ENCODE measurements at regions not wholly inside any gene's neighbourhood (a gene's known extent, or its start where the extent isn't known, plus 50 kb on each side); places are given as distances from the start of the nearest gene placed in this dataset.

DNA sequence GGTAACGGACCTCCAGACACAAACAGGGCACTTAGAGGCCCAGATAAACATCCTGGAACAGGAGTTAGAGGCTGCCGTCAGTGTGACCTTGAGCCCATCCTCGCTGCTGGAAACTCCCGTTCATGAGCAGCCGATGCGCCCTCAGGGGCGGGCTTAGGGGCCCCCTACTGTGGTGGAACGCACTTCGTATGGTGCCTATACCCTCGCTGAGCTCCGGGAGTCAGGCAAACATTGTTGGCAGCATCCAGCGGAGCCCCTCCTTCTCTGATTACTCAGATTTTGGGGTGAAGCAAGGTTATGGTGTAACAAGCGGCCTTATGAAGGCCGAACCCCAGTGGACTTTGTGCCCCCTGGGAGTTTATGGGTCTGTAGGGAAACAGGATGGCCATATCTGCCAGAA, 205.3 kb upstream of the SYT4 start:
- DNase-seq, result no peak

DNA sequence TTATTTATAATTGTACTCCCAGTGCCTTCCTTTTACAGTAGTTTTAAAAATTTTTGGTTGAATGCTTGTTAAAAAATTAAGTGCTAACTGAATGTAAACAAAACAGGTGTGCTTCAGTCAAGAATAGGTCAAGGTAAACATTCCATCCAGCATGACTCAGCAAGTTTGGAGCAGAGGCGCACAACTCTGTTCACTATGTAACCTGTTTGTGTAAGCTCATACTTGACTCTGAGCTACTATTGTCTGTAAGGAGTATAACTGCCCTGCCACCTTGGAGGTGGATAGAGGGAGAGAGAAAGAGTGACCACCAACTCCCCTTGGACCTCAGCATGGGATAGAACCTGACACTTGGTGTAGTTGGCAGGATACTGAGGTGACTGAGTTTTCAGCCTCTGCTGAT, 207.4 kb upstream of the SYT4 start:
- DNase-seq, result no peak

GRCh38 chr18:43485545-43485963, 208.3 kb upstream of the SYT4 start:
- DNase-seq, result peak; percentile 93

DNA sequence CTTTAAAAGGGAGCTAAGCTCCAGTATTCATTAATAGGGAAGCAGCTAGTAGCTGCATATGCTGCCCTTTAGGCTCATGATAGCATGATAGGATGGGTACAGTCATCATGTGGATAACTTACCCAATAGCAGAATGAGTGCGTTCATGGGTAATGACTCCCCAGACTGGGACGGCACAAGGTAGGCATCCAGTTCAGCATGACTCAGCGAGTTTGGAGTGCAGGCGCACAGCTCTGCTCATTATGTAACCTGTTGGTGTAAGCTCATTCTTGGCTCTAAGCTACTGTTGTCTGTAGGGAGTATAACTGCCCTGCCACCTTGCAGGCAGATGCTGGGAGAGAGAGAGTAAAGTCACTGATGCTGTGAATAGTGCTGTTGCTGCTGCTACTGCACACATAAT, 209.2 kb upstream of the SYT4 start:
- DNase-seq, result peak; percentile 79

DNA sequence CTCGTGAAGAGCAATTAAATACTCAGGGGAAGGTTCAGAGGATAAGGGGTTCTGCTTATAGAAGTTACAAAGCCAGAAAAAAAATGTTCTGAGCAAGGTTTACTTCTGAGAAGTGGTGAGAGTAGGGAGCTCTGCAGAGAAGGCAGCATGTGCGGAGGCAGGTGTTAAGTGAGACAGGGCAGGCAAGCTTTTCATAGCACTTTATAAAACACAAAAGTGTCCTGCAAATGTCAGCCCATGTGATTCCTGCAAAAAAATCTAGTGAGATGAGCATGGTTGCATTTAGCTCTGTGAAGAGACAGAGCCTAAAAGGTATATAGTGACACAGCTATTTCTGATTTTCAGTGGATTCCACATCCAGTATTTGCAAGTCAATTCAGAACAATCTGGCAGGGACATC, 223.8 kb upstream of the SYT4 start:
- no peak for DNase-seq

- no peak for DNase-seq
Measured at GRCh38 chr18:43506935-43507334, 229.6 kb upstream of the SYT4 start.

GRCh38 chr18:43507842-43508481, 230.7 kb upstream of the SYT4 start:
- DNase-seq, result no peak

DNA sequence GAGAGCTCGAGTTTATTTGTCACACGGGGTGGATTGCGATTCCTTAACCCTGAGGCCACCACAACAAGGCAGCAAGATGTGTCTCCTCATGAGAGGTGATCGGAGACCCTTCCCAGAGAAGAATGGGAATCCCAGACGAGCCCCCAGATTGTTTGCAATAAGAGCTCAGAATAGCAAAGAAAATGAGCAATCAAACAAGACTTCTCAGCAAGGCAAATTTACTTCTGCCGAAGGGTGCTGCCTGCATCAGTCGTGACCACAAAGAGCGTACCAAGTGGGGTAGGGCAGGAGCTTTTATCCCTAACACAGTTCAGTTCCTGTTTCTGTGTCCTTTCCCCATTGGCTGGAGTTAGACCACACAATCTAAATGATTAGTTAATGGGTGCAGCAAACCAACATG, 237.5 kb upstream of the SYT4 start:
- DNase-seq, result no peak

GRCh38 chr18:43515481-43515880, 238.2 kb upstream of the SYT4 start:
- DNase-seq, result no peak

DNA sequence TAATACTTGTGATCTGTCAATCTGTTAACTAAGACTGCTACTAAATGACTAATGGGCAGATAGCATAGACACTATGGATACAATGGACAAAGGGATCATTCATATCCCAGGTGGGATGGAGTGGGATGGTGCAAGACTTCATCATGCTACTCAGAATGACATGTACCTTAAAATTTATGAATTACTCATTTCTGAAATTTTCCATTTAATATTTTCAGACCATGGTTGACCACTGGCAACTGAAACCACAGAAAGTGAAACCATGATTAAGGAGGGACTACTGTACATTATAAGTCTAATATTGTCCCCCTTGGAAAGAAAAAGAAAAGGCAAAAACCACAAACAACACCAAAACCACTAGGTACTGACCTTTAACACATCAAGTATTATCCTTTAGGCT, 247.0 kb upstream of the SYT4 start:
- no peak for DNase-seq

DNA sequence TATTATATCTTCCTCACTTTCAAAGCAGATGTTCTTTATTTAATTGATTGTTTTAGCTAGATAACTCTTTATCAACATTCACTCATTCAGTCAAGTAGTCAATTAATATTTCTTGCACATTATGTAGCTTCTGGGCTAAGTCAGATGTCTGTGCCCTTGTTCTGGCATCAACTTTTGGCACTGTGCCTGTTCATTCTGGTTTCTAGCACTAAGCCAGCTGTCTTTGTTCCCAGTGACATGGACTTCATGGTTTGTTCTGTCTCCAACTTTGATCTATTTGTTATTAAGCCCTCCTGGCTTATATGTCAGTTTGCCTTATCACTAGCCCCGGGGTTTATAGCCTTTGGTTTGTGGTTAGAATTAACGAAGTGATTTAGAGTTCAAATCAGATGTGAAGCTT, 247.9 kb upstream of the SYT4 start:
- peak; percentile 43 for DNase-seq

GRCh38 chr18:43526426-43527145, 249.3 kb upstream of the SYT4 start:
- DNase-seq, result no peak

GRCh38 chr18:43531438-43531837, 254.1 kb upstream of the SYT4 start:
- no peak for DNase-seq

- no peak for DNase-seq
Measured at GRCh38 chr18:43533371-43533770, 256.1 kb upstream of the SYT4 start.

DNA sequence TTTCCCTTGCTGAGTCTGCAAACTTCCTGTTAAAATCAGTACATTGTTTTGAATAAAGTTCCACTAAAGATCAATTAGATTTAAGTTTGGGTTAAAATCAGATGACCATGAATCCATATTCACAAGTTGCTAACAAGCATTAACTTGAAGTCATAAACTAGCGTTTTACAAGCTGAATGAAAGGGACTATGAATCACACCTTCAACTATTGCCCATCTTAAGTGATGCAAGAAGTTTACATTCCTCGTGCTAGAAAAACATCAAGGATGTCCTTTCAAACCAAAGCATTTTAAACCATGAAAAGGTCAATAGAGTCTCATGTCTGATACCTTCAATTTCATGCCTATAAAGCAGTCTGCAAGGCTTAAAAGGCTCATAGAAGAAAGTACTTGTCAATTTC, 257.2 kb upstream of the SYT4 start:
- DNase-seq, result no peak

DNA sequence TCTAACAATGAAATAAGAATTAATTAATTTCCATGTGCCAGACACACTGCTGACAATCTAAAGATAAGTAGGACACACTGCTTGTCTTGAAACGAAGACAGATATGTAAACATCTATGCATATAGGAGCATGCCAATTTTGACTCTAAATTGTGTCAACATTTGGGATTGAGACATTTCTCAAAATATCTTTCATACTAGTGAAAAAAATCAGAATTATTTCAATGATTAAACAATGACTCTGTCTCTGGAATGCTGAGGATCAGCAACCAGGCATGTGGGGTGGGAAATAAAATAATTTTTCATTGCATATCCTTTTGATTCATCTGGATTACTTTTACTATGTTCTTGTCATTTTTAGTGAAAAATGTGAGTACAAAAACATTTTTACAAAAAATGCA, 262.6 kb upstream of the SYT4 start:
- DNase-seq, result no peak

DNA sequence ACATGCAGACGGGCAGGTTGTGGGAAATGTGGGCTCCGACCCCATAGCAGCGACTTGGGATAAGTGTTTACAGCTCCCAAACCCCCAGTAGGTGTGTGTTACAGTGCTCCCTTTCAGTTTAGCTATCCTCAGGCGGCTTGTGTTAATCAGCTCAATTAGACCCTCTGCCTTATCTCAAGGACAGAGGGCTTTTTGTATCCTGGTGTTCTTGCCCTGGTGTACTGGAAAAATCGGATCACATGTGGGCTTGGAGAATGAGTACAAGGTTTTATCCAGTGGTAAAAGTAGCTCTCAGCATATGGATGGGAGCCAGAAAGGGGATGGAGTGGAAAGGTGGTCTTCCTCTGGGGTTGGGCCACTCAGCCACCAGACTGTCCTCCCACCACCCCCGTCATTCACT, 264.7 kb upstream of the SYT4 start:
- no peak for DNase-seq

GRCh38 chr18:43543236-43543635, 265.9 kb upstream of the SYT4 start:
- no peak for DNase-seq

DNA sequence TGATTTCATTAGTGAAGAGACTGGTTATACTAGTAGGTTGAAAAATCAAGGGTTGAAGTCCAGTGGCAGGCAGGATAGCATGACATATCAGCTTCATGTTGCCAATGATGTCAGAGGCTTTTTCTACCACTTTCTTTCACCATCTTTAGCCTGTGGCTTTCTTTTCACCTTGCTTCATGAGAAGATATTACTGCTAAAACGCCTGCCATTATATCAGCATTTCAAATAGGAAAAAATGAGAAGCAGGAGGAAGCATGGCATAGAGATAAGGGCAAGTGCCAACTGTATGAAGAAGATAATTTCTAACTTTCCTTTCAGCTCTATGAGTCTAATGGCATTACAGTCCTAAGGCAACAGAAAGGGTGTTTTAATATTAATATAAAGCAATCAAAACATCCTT, 270.2 kb upstream of the SYT4 start:
- no peak for DNase-seq

DNA sequence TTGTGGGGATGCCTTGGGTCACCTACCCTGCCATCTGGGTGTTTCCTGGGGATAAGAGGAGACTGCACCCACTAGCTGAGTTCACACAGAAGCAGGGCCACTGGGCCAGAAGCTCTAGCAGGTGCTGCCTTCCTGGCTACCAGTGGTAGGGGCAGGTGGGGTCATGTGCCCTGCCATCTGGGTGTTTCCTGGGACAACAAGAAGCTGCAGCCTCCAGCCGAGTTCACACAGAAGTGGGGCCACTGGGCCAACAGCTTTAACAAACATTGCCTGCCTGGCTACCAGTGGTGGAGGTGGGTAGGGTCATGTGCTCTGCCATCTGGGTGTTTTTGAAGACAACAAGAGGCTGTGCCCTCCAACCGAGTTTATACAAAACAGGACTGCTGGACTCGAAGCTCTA, 282.2 kb upstream of the SYT4 start:
- no peak for DNase-seq

GRCh38 chr18:43563780-43564179, 286.5 kb upstream of the SYT4 start:
- peak; percentile 79 for DNase-seq

DNA sequence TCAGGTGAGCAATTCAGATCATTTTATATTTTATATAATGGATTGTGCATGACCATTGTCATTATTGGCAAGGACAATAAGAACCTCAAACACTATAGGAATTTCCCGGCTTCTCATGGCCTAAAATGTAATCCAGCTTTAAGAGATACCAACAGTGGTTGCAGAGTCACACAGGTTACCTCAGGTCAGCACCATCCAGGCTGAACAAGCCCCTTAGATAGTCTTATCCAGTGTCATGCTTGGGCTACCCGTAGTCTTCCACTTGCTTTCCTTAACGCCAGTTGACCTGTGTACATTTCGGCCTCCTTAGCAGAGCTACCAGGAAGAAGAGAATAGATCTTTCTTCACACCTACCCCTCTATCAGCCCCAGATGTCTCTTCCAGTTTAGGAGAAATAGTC, 293.3 kb upstream of the SYT4 start:
- DNase-seq, result no peak

DNA sequence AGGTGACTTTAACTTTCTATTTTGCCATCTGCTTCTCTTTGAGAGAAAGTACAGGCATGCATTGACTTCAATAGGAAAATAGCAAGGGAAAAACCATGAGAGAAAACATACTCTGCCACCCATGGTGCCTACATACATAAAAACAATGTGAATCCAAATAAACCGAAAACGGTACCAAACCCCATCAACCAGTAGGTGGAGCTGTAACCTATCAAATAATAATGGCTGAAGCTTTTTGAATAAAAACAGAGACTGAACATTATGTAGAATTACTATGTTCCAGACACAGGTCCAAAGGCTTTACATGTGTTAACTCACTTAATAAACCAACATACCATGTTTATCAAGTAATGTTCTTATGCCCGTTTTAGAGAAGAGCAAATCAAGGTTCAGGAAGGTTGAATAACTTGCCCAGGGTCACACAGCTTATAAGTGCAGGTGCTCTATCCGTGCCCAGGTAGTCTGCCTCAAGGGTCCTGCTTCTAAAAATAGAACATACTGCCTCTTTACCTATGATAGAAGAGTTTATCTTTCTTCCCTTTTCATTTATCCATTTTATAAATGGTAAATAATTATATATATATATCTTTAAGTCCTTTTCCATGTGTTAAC, 293.9 kb upstream of the SYT4 start:
- DNase-seq, result peak; percentile 52

DNA sequence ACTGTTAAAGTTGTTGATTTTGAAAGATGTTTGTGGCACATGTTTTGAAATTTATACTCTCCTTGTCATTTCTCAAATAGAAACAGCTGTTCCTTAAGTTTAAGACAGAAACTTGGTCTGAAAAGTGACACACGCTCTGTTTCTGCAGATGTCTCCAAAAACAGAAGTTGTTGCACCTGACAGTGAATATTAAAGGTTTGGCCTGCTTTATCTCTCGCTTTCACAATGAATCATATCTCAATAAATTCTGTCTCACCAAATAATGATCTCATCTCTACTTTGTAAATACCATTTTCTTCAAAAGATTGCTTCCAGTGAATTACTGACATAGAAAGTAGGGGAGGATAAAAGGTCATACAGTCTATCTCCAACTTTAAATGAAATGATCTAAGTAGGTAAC, 294.9 kb upstream of the SYT4 start:
- no peak for DNase-seq

GRCh38 chr18:43574974-43575373, 297.7 kb upstream of the SYT4 start:
- no peak for DNase-seq
